ENCODE measurements at regions not wholly inside any gene's neighbourhood (a gene's known extent, or its start where the extent isn't known, plus 50 kb on each side); places are given as distances from the start of the nearest gene placed in this dataset.
A peak's percentile ranks its signal among the peaks of the same experiment; 100 is the strongest.

GRCh38 chr10:128684215-128684614, 558.0 kb upstream of the MKI67 start:
- intact Hi-C loops (cut with DNase I) = no loop called here
- 44 to 63% (median 48%) methylated on average over 5 of the region's 5 CpGs for WGBS, 3 donors
- TF ChIP-seq POLR2A (IDR thresholded peaks at IDR 0.05) (no peak), EP300 (IDR thresholded peaks at IDR 0.05) (no peak), CTCF (IDR thresholded peaks at IDR 0.05) (no peak)
- H3K27me3 ChIP-seq = no peaks in the 10 kb centered on the region
- no peak overlapping the region for H3K4me3 ChIP-seq
- no peak for DNase-seq
- H3K36me3 ChIP-seq = no peaks in the 10 kb centered on the region
- H3K9me3 ChIP-seq = no peaks in the 10 kb centered on the region
- H3K27ac ChIP-seq = no peak overlapping the region
- H3K4me1 ChIP-seq (ENCODE audit: insufficient read depth) = peaks cover 2% of the 10 kb centered on the region

GRCh38 chr10:128686630-128687278, 560.5 kb upstream of the MKI67 start:
- Histone ChIP-seq H3K9me3 (no peaks in the 10 kb centered on the region), H3K36me3 (no peaks in the 10 kb centered on the region), H3K4me3 (no peak overlapping the region), H3K27ac (peak overlapping the region in 1 of 2 donors; percentile 31), H3K27me3 (no peaks in the 10 kb centered on the region), H3K4me1 (ENCODE audit: insufficient read depth) (peaks cover 2% of the 10 kb centered on the region)
- TF ChIP-seq POLR2A (IDR thresholded peaks at IDR 0.05) (no peak), EP300 (IDR thresholded peaks at IDR 0.05) (no peak), CTCF (IDR thresholded peaks at IDR 0.05) (no peak)
- 71 to 82% (median 77%) methylated on average over 11 of the region's 11 CpGs for WGBS, 3 donors
- no peak for DNase-seq
- intact Hi-C loops (cut with DNase I) = no loop called here

DNA sequence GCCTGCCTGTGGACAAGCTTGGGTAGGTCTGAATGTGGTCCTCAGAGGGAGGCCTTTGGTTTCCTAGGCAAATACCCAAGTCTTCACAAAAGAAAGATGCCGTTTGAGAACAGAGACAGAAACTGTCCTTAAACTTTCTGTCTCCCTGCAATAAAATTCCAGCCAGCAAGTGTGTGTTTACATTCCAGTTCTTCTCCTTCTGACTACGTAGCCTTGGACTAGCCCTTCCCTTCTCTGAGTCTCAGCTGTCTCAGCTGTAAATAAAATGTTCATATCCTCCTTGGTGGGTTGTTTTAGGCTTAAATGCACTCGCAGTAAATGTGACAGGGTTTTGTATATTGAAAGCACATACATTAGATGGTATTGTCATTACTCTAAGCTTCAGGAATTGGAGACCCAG, 561.2 kb upstream of the MKI67 start:
- Histone ChIP-seq H3K36me3 (no peaks in the 10 kb centered on the region), H3K4me3 (no peak overlapping the region), H3K4me1 (ENCODE audit: insufficient read depth) (peaks cover 2% of the 10 kb centered on the region), H3K27me3 (no peaks in the 10 kb centered on the region), H3K9me3 (no peaks in the 10 kb centered on the region), H3K27ac (peak overlapping the region in 1 of 2 donors; percentile 31)
- no peak for DNase-seq
- intact Hi-C loops (cut with DNase I) = no loop called here
- TF ChIP-seq CTCF (IDR thresholded peaks at IDR 0.05) (no peak), POLR2A (IDR thresholded peaks at IDR 0.05) (no peak), EP300 (IDR thresholded peaks at IDR 0.05) (no peak)
- WGBS, 3 donors = 1 to 20% (median 6%) methylated on average over 3 of the region's 3 CpGs

- whole genome bisulfite sequencing, 3 donors = 47 to 62% (median 58%) methylated on average over 14 of the region's 14 CpGs
- Histone ChIP-seq H3K36me3 (no peaks in the 10 kb centered on the region), H3K27me3 (no peaks in the 10 kb centered on the region), H3K27ac (no peak overlapping the region), H3K9me3 (no peaks in the 10 kb centered on the region), H3K4me1 (ENCODE audit: insufficient read depth) (peaks cover 2% of the 10 kb centered on the region), H3K4me3 (no peak overlapping the region)
- intact Hi-C loops (cut with DNase I) = no loop called here
- DNase-seq = no peak
- TF ChIP-seq EP300 (IDR thresholded peaks at IDR 0.05) = no peak
- TF ChIP-seq CTCF (IDR thresholded peaks at IDR 0.05) = no peak
- TF ChIP-seq POLR2A (IDR thresholded peaks at IDR 0.05) = no peak
These were observed 561.8 kb upstream of the MKI67 start for GRCh38 chr10:128687927-128688549.

Data from ovary (tissue), 7 donors.